Activated T-helper 1 cell treated with Interleukin-2 at 50 U/mL for 16 hours (primary cell): ENCODE measurements at regions not wholly inside any gene's neighbourhood (a gene's known extent, or its start where the extent isn't known, plus 50 kb on each side); places are given as distances from the start of the nearest gene placed in this dataset.

Source experiments
- DNase-seq: peaks from one replicate; pipeline ENCODE4 v3.0.0-alpha.2; 2020; ENCODE audit warnings: low read depth

GRCh38 chr11:116162086-116162885, 610.5 kb downstream of the BUD13 start:
- no peak for DNase-seq

GRCh38 chr11:116148645-116149044, 624.1 kb downstream of the BUD13 start:
- DNase-seq = no peak

- no peak for DNase-seq
Measured at GRCh38 chr11:116148056-116148455, 624.7 kb downstream of the BUD13 start.

- DNase-seq = no peak
Measured at GRCh38 chr11:116145187-116145865, 627.5 kb downstream of the BUD13 start.

- no peak for DNase-seq
Measured at GRCh38 chr11:116144387-116144958, 628.3 kb downstream of the BUD13 start.

- no peak for DNase-seq
Measured at GRCh38 chr11:116138280-116138679, 634.1 kb upstream of the CADM1 start.

GRCh38 chr11:116137753-116138152, 633.5 kb upstream of the CADM1 start:
- DNase-seq = no peak

GRCh38 chr11:116136987-116137674, 632.9 kb upstream of the CADM1 start:
- no peak for DNase-seq

GRCh38 chr11:116135891-116136290, 631.7 kb upstream of the CADM1 start:
- DNase-seq = no peak

GRCh38 chr11:116134450-116134849, 630.2 kb upstream of the CADM1 start:
- DNase-seq = no peak

GRCh38 chr11:116132273-116132978, 628.2 kb upstream of the CADM1 start:
- DNase-seq = no peak

- no peak for DNase-seq
Measured at GRCh38 chr11:116130122-116130521, 625.9 kb upstream of the CADM1 start.

- no peak for DNase-seq
Measured at GRCh38 chr11:116129456-116129855, 625.2 kb upstream of the CADM1 start.

GRCh38 chr11:116126562-116126961, 622.3 kb upstream of the CADM1 start:
- no peak for DNase-seq

- no peak for DNase-seq
Measured at GRCh38 chr11:116124922-116125714, 620.9 kb upstream of the CADM1 start.

GRCh38 chr11:116123739-116124138, 619.5 kb upstream of the CADM1 start:
- DNase-seq = no peak

GRCh38 chr11:116122697-116123472, 618.7 kb upstream of the CADM1 start:
- no peak for DNase-seq

- DNase-seq = no peak
Measured at GRCh38 chr11:116119158-116119557, 614.9 kb upstream of the CADM1 start.

GRCh38 chr11:116118138-116118470, 613.9 kb upstream of the CADM1 start:
- DNase-seq = no peak

GRCh38 chr11:116117331-116118137, 613.3 kb upstream of the CADM1 start:
- DNase-seq = no peak
